WERI-Rb-1 (cell line): ENCODE measurements at regions not wholly inside any gene's neighbourhood (a gene's known extent, or its start where the extent isn't known, plus 50 kb on each side); places are given as distances from the start of the nearest gene placed in this dataset.

ENCODE experiments used
- DNase-seq: peaks from one replicate; pipeline ENCODE4 v3.0.0-alpha.2; 2020
- H3K27ac ChIP-seq: fragments of 250-450 bp; sonication (Bioruptor Pico); 2 replicates; pipeline ENCODE4 v1.5.1; 2020; ENCODE audit warnings: mild to moderate bottlenecking, moderate library complexity
- H3K27me3 ChIP-seq: fragments of 250-450 bp; sonication (Bioruptor Pico); 2 replicates; pipeline ENCODE4 v1.5.1; 2021; ENCODE audit warnings: mild to moderate bottlenecking, low read depth, moderate library complexity; ENCODE audit not compliant: insufficient read depth, severe bottlenecking
- H3K36me3 ChIP-seq: fragments of 250-450 bp; sonication (Bioruptor Pico); 2 replicates; pipeline ENCODE4 v1.5.1; 2020; ENCODE audit warnings: mild to moderate bottlenecking, moderate library complexity
- H3K4me3 ChIP-seq: 2 replicates; pipeline ENCODE4 v1.5.1; 2011; ENCODE audit warnings: low read depth, mild to moderate bottlenecking, control low read depth, low read length
- H3K9me3 ChIP-seq: fragments of 250-450 bp; sonication (Bioruptor Pico); 2 replicates; pipeline ENCODE4 v1.5.1; 2021; ENCODE audit warnings: mild to moderate bottlenecking, moderate library complexity; ENCODE audit not compliant: severe bottlenecking
- TF ChIP-seq, protein P1 (sequence below): IDR thresholded peaks from 2 replicates; pipeline ENCODE4 v1.5.1; 2011; ENCODE audit warnings: low read depth, mild to moderate bottlenecking, control low read depth, inconsistent platforms, low read length

DNA sequence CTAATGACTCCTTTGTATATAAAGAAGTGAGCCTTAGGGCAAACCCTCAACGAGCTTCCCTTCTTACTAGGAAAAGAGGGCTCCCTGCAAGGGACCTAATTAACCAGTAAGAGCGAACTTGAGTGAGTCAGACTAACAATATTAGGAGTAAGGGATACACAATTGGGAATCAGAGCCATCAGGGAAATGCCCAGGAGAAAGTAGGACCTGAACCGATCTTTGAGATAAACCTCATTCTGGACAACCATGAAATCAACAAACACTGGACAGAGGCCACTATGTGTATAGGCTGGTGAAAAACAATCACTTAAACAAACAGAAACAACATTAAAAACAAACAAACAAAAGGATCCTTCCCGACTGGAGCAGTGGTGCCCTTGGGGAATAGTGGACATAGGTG lies 120.8 kb downstream of the EDN1 start:
- Histone ChIP-seq H3K9me3 (no peaks in the 10 kb centered on the region), H3K4me3 (no peak overlapping the region), H3K27ac (no peak overlapping the region), H3K36me3 (no peaks in the 10 kb centered on the region), H3K27me3 (no peaks in the 10 kb centered on the region)
- no peak for DNase-seq
- TF ChIP-seq, protein P1, sequence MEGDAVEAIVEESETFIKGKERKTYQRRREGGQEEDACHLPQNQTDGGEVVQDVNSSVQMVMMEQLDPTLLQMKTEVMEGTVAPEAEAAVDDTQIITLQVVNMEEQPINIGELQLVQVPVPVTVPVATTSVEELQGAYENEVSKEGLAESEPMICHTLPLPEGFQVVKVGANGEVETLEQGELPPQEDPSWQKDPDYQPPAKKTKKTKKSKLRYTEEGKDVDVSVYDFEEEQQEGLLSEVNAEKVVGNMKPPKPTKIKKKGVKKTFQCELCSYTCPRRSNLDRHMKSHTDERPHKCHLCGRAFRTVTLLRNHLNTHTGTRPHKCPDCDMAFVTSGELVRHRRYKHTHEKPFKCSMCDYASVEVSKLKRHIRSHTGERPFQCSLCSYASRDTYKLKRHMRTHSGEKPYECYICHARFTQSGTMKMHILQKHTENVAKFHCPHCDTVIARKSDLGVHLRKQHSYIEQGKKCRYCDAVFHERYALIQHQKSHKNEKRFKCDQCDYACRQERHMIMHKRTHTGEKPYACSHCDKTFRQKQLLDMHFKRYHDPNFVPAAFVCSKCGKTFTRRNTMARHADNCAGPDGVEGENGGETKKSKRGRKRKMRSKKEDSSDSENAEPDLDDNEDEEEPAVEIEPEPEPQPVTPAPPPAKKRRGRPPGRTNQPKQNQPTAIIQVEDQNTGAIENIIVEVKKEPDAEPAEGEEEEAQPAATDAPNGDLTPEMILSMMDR, result no peak

DNA sequence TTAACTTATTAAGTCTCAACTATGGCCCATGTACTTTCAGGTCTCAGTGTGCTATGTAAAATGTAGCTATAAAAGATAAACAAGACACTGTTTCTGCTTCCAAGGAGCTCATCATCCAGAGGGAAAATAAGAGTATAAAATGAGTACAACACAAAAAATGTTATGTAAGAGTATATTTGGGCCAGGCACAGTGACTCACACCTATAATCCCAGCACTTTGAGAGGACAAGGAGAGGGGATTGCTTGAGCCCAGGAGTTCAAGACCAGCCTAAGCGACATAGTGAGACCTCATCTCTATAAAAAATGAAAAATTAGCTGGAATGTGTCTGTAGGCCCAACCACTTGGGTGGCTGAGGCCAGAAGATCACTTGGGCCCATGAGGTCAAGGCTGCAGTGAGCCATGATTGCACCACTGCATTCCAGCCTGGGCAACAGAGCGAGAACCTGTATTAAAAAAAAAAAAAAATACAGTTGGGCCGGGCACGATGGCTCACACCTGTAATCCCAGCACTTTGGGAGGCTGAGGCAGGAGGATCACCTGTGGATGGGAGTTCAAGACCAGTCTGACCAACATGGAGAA lies 124.0 kb downstream of the EDN1 start:
- TF ChIP-seq, protein P1, result no peak
- no peaks in the 10 kb centered on the region for H3K9me3 ChIP-seq
- DNase-seq, result no peak

DNA sequence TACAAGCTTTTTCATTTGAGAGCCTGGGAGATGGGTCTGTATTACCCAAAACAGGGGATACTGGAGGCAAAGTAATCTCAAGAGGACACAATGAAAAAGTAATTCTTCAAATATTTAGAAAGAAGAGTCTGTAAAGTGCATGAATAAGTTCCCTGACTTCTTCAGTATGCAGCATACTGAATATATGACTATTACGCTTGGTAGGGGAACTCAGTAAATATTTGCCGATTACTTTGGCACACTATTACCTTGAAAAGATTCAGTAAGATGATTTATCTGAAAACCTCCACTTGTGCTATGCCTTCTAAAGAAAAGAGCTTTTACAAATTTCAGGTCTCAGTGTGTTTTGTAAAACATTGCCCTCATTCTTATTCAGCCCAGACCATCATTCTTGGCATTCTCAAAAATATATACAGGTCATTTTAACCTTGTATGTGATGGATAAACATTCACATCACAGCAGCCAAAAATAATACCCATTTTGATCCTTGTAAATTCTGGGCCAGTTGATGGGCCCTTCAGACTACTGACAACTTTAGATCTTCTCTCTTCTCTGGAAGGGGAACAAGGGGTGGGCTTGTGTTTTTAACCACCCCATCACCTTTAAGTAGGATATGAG lies 125.9 kb downstream of the EDN1 start:
- Histone ChIP-seq H3K9me3 (no peaks in the 10 kb centered on the region), H3K27me3 (no peaks in the 10 kb centered on the region), H3K4me3 (no peak overlapping the region), H3K27ac (no peak overlapping the region), H3K36me3 (no peaks in the 10 kb centered on the region)
- DNase-seq, result no peak
- TF ChIP-seq, protein P1, result no peak

More for the DNA sequence above, 124.0 kb downstream of the EDN1 start:
- no peak overlapping the region for H3K27ac ChIP-seq
- H3K27me3 ChIP-seq, result no peaks in the 10 kb centered on the region
- H3K36me3 ChIP-seq, result no peaks in the 10 kb centered on the region
- H3K4me3 ChIP-seq, result no peak overlapping the region

DNA sequence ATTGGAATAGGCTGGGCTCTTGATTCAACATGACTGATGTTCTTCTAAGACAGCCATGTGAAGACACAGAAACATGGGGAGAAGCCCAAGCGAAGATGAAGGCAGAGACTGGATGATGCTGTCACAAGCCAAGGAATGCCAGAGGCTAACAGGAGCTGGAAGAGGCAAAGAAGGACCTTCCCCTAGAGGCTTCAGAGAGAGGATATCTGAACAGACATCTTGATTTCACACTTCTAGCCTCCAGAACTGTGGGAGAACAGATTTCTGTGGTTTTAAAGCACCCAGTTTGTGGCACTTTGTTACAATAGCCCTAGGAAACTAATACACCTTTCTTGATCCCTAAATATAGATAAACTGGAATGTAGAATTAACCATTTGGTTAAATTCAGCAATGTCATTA lies 127.0 kb downstream of the EDN1 start:
- H3K9me3 ChIP-seq, result no peaks in the 10 kb centered on the region
- DNase-seq, result no peak
- H3K4me3 ChIP-seq, result no peak overlapping the region
- H3K27ac ChIP-seq, result no peak overlapping the region
- H3K36me3 ChIP-seq, result no peaks in the 10 kb centered on the region
- TF ChIP-seq, protein P1, result no peak
- H3K27me3 ChIP-seq, result no peaks in the 10 kb centered on the region

DNA sequence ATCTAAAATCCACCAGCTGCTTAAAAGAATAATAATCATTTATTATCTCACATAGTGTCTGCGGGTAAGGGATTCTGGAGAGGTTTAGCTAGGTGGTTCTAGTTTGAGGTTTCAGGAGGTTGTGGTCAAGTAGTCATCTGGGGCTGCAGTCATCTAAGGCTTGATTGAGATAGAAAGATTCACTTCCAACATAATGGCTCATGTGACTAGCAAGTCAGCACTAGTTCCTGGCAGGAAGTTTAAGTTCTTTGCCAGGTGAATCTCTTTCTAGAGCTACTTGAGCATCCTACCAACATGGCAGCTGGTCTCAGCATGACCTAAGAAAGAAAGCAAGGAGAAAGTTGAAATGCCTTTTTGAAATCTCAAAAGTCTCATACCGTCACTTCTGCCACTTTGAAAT lies 128.8 kb downstream of the EDN1 start:
- Histone ChIP-seq H3K9me3 (no peaks in the 10 kb centered on the region), H3K27me3 (no peaks in the 10 kb centered on the region), H3K27ac (no peak overlapping the region), H3K36me3 (no peaks in the 10 kb centered on the region), H3K4me3 (no peak overlapping the region)
- TF ChIP-seq, protein P1, result no peak
- no peak for DNase-seq
